ENCODE measurements at regions not wholly inside any gene's neighbourhood (a gene's known extent, or its start where the extent isn't known, plus 50 kb on each side); places are given as distances from the start of the nearest gene placed in this dataset.
"Not testable (repeated sequence)": the region's sequence is repeated elsewhere in the genome, so short reads cannot be mapped to it uniquely, and the experiment has no call there.

GRCh38 chr4:167918077-167918476 lies 174.3 kb upstream of the ANXA10 start:
- FAIRE-seq: no peak
- DNase-seq (ENCODE audit: low spot score): no peak

- no peak for FAIRE-seq
- DNase-seq (ENCODE audit: low spot score): no peak
Observed at GRCh38 chr4:167930166-167930565, 162.2 kb upstream of the ANXA10 start.

- FAIRE-seq (no peak), DNase-seq (ENCODE audit: low spot score) (no peak)
Observed at GRCh38 chr4:167934216-167934615, 158.1 kb upstream of the ANXA10 start.

GRCh38 chr4:167939863-167940616 lies 152.3 kb upstream of the ANXA10 start:
- FAIRE-seq (no peak), DNase-seq (ENCODE audit: low spot score) (no peak)

GRCh38 chr4:167943872-167944505 lies 148.3 kb upstream of the ANXA10 start:
- no peak for DNase-seq (ENCODE audit: low spot score)
- no peak for FAIRE-seq

- FAIRE-seq: no peak
- DNase-seq (ENCODE audit: low spot score): no peak
Observed at GRCh38 chr4:167944721-167945120, 147.6 kb upstream of the ANXA10 start.

GRCh38 chr4:167955006-167955405 lies 137.3 kb upstream of the ANXA10 start:
- FAIRE-seq (no peak), DNase-seq (ENCODE audit: low spot score) (no peak)

- DNase-seq (ENCODE audit: low spot score): peak; percentile 7
- FAIRE-seq: no peak
Observed at GRCh38 chr4:167956676-167957075, 135.7 kb upstream of the ANXA10 start.

- no peak for FAIRE-seq
- DNase-seq (ENCODE audit: low spot score): no peak
Observed at GRCh38 chr4:167964766-167965373, 127.5 kb upstream of the ANXA10 start.

GRCh38 chr4:167966143-167966542 lies 126.2 kb upstream of the ANXA10 start:
- no peak for FAIRE-seq
- DNase-seq (ENCODE audit: low spot score): no peak

GRCh38 chr4:167973513-167973912 lies 118.8 kb upstream of the ANXA10 start:
- FAIRE-seq (no peak), DNase-seq (ENCODE audit: low spot score) (no peak)

GRCh38 chr4:167985565-167985964 lies 106.8 kb upstream of the ANXA10 start:
- no peak for FAIRE-seq
- no peak for DNase-seq (ENCODE audit: low spot score)

- no peak for DNase-seq (ENCODE audit: low spot score)
- no peak for FAIRE-seq
Observed at GRCh38 chr4:167986044-167986443, 106.3 kb upstream of the ANXA10 start.

GRCh38 chr4:167987285-167987684 lies 105.1 kb upstream of the ANXA10 start:
- DNase-seq (ENCODE audit: low spot score): no peak
- no peak for FAIRE-seq

- DNase-seq (ENCODE audit: low spot score): no peak
- no peak for FAIRE-seq
Observed at GRCh38 chr4:167989815-167990214, 102.5 kb upstream of the ANXA10 start.

- DNase-seq (ENCODE audit: low spot score); FAIRE-seq: not testable (repeated sequence)
Observed at GRCh38 chr4:168008112-168008511, 84.2 kb upstream of the ANXA10 start.

GRCh38 chr4:168019019-168019651 lies 73.2 kb upstream of the ANXA10 start:
- DNase-seq (ENCODE audit: low spot score) (no peak), FAIRE-seq (no peak)

GRCh38 chr4:168019921-168020320 lies 72.4 kb upstream of the ANXA10 start:
- DNase-seq (ENCODE audit: low spot score) (no peak), FAIRE-seq (no peak)

GRCh38 chr4:168021666-168022065 lies 70.7 kb upstream of the ANXA10 start:
- FAIRE-seq (no peak), DNase-seq (ENCODE audit: low spot score) (no peak)

- peak; percentile 17 for DNase-seq (ENCODE audit: low spot score)
- no peak for FAIRE-seq
Observed at GRCh38 chr4:168028568-168028967, 63.8 kb upstream of the ANXA10 start.

- FAIRE-seq (no peak), DNase-seq (ENCODE audit: low spot score) (no peak)
Observed at GRCh38 chr4:168028970-168029597, 63.3 kb upstream of the ANXA10 start.

- FAIRE-seq (no peak), DNase-seq (ENCODE audit: low spot score) (no peak)
Observed at GRCh38 chr4:168037676-168038075, 54.7 kb upstream of the ANXA10 start.

Data from urothelium cell line (cell line).